MM.1S (cell line): ENCODE measurements at regions not wholly inside any gene's neighbourhood (a gene's known extent, or its start where the extent isn't known, plus 50 kb on each side); places are given as distances from the start of the nearest gene placed in this dataset.

Experiments used
- DNase-seq: peaks from one replicate; pipeline ENCODE4 v3.0.0-alpha.2; 2015
- H2AFZ ChIP-seq: fragments of 300-600 bp; sonication (generic); 2 replicates; pipeline ENCODE4 v1.6.0; 2016; ENCODE audit warnings: antibody characterized with exemption, low read length
- H3F3A ChIP-seq: fragments of 300-600 bp; sonication (generic); 2 replicates; pipeline ENCODE4 v1.6.1; 2016; ENCODE audit warnings: mild to moderate bottlenecking, antibody characterized with exemption, low read length, moderate library complexity, mixed read lengths; ENCODE audit not compliant: insufficient read depth
- H3K27ac ChIP-seq: fragments of 300-600 bp; sonication (generic); 2 replicates; pipeline ENCODE4 v1.5.1; 2016; ENCODE audit warnings: mild to moderate bottlenecking, low read length
- H3K27me3 ChIP-seq: fragments of 300-600 bp; sonication (generic); replicated peaks from 2 replicates; pipeline ENCODE4 v1.6.0; 2016; ENCODE audit warnings: low read length; ENCODE audit not compliant: insufficient read depth
- H3K36me3 ChIP-seq: fragments of 300-600 bp; sonication (generic); replicated peaks from 2 replicates; pipeline ENCODE4 v1.6.1; 2016; ENCODE audit warnings: mild to moderate bottlenecking, low read length, mixed read lengths; ENCODE audit not compliant: insufficient read depth
- H3K4me1 ChIP-seq: fragments of 300-600 bp; sonication (generic); 2 replicates; pipeline ENCODE4 v1.6.1; 2016; ENCODE audit warnings: low read length, mixed read lengths
- H3K4me2 ChIP-seq: fragments of 300-600 bp; sonication (generic); 2 replicates; pipeline ENCODE4 v1.6.0; 2016; ENCODE audit warnings: low read depth, low read length
- H3K4me3 ChIP-seq: fragments of 300-600 bp; sonication (generic); 2 replicates; pipeline ENCODE4 v1.5.1; 2016; ENCODE audit warnings: low read length, mixed read lengths
- H3K79me2 ChIP-seq: fragments of 300-600 bp; sonication (generic); 2 replicates; pipeline ENCODE4 v1.6.1; 2016; ENCODE audit warnings: mixed run types, low read length, mixed read lengths
- H3K9ac ChIP-seq: fragments of 300-600 bp; sonication (generic); 2 replicates; pipeline ENCODE4 v1.6.1; 2016; ENCODE audit warnings: low read length, mixed read lengths
- H3K9me2 ChIP-seq: fragments of 300-600 bp; sonication (generic); replicated peaks from 2 replicates; pipeline ENCODE4 v1.6.1; 2016; ENCODE audit warnings: mild to moderate bottlenecking, low read length, mixed read lengths; ENCODE audit not compliant: insufficient read depth
- H3K9me3 ChIP-seq: fragments of 300-600 bp; sonication (generic); replicated peaks from 2 replicates; pipeline ENCODE4 v1.6.1; 2016; ENCODE audit warnings: mild to moderate bottlenecking, low read length, mixed read lengths; ENCODE audit not compliant: insufficient read depth
- H4K20me1 ChIP-seq: fragments of 300-600 bp; sonication (generic); 2 replicates; pipeline ENCODE4 v1.6.1; 2016; ENCODE audit warnings: mild to moderate bottlenecking, low read length, moderate library complexity, mixed read lengths; ENCODE audit not compliant: insufficient read depth
- CTCF ChIP-seq: fragments of 300-600 bp; sonication (generic); IDR thresholded peaks from 2 replicates; pipeline ENCODE4 v1.5.1; 2016; ENCODE audit warnings: antibody characterized with exemption, low read length, mixed read lengths
- EZH2 ChIP-seq: fragments of 300-600 bp; sonication (generic); optimal IDR thresholded peaks from 2 replicates; pipeline ENCODE3; 2017; ENCODE audit warnings: low read depth, mild to moderate bottlenecking, antibody characterized with exemption, low read length, mixed read lengths
- EZH2phosphoT487 ChIP-seq: fragments of 300-600 bp; sonication (generic); IDR thresholded peaks from 2 replicates; pipeline ENCODE4 v1.6.1; 2018; ENCODE audit warnings: antibody characterized with exemption, low read length

- H3K79me2 ChIP-seq = no peaks in the 10 kb centered on the region
- H3K27ac ChIP-seq = no peak overlapping the region
Observed at GRCh38 chr2:228942856-228943255, 328.2 kb downstream of the PID1 start.

GRCh38 chr2:228938629-228939028 lies 332.5 kb downstream of the PID1 start:
- no peak for TF ChIP-seq CTCF
- no peak for TF ChIP-seq EZH2
- TF ChIP-seq EZH2phosphoT487 = no peak
- H3K4me2 ChIP-seq = no peak overlapping the region
- no peak overlapping the region for H3K9ac ChIP-seq
- H3K9me2 ChIP-seq = no peaks in the 10 kb centered on the region
- no peaks in the 10 kb centered on the region for H3K79me2 ChIP-seq
- H3K36me3 ChIP-seq = no peaks in the 10 kb centered on the region
- no peaks in the 10 kb centered on the region for H3K27me3 ChIP-seq
- H3K4me3 ChIP-seq = no peak overlapping the region
- H3K27ac ChIP-seq = no peak overlapping the region
- no peaks in the 10 kb centered on the region for H3K4me1 ChIP-seq
- H3K9me3 ChIP-seq = no peaks in the 10 kb centered on the region
- H4K20me1 ChIP-seq = no peaks in the 10 kb centered on the region
- no peak for DNase-seq
- no peak overlapping the region for H2AFZ ChIP-seq
- no peaks in the 10 kb centered on the region for H3F3A ChIP-seq

More at GRCh38 chr2:228942856-228943255, 328.2 kb downstream of the PID1 start:
- no peak for DNase-seq
- H3K9me3 ChIP-seq = no peaks in the 10 kb centered on the region
- no peak overlapping the region for H2AFZ ChIP-seq
- no peaks in the 10 kb centered on the region for H4K20me1 ChIP-seq
- H3K4me1 ChIP-seq = no peaks in the 10 kb centered on the region
- H3K36me3 ChIP-seq = no peaks in the 10 kb centered on the region
- no peak overlapping the region for H3K4me3 ChIP-seq
- no peak overlapping the region for H3K9ac ChIP-seq
- H3K27me3 ChIP-seq = no peaks in the 10 kb centered on the region
- no peaks in the 10 kb centered on the region for H3F3A ChIP-seq
- TF ChIP-seq EZH2phosphoT487 (no peak), EZH2 (no peak), CTCF (no peak)
- H3K4me2 ChIP-seq = no peak overlapping the region
- H3K9me2 ChIP-seq = no peaks in the 10 kb centered on the region

- Histone ChIP-seq H3K4me3 (no peak overlapping the region), H3K9me3 (no peaks in the 10 kb centered on the region), H3K27ac (no peak overlapping the region), H3K9ac (no peak overlapping the region), H3F3A (no peaks in the 10 kb centered on the region), H3K4me1 (no peaks in the 10 kb centered on the region), H3K79me2 (no peaks in the 10 kb centered on the region), H3K4me2 (no peak overlapping the region), H3K36me3 (no peaks in the 10 kb centered on the region), H4K20me1 (no peaks in the 10 kb centered on the region), H2AFZ (no peak overlapping the region), H3K9me2 (no peaks in the 10 kb centered on the region), H3K27me3 (no peaks in the 10 kb centered on the region)
- TF ChIP-seq EZH2phosphoT487 = no peak
- no peak for TF ChIP-seq EZH2
- no peak for TF ChIP-seq CTCF
- DNase-seq = no peak
Observed at GRCh38 chr2:228927028-228928010, 343.8 kb downstream of the PID1 start.
